H9 (cell line): ENCODE measurements at regions not wholly inside any gene's neighbourhood (a gene's known extent, or its start where the extent isn't known, plus 50 kb on each side); places are given as distances from the start of the nearest gene placed in this dataset.

Experiments
- DNase-seq: peaks from one replicate; pipeline ENCODE4 v3.0.0-alpha.2; 2017
- H2AFZ ChIP-seq: one replicate; pipeline ENCODE4 v1.6.1; 2013; ENCODE audit warnings: mild to moderate bottlenecking, low read length, control low read depth, moderate library complexity
- H2AK5ac ChIP-seq: 2 replicates; pipeline ENCODE4 v1.6.1; 2013; ENCODE audit warnings: low read length, control low read depth, mixed read lengths; ENCODE audit not compliant: insufficient read length
- H2BK120ac ChIP-seq: one replicate; pipeline ENCODE4 v1.6.1; 2013; ENCODE audit warnings: low read depth, mild to moderate bottlenecking, low read length, control low read depth, inconsistent platforms; ENCODE audit not compliant: poor library complexity, severe bottlenecking
- H2BK12ac ChIP-seq: 2 replicates; pipeline ENCODE4 v1.6.1; 2013; ENCODE audit warnings: low read length, control low read depth, mixed read lengths, low read depth; ENCODE audit not compliant: insufficient read length
- H2BK15ac ChIP-seq: 2 replicates; pipeline ENCODE4 v1.6.1; 2013; ENCODE audit warnings: low read depth, low read length, control low read depth
- H2BK20ac ChIP-seq: one replicate; pipeline ENCODE4 v1.6.1; 2013; ENCODE audit warnings: low read depth, mild to moderate bottlenecking, low read length, control low read depth, inconsistent platforms; ENCODE audit not compliant: poor library complexity, severe bottlenecking
- H2BK5ac ChIP-seq: 2 replicates; pipeline ENCODE4 v1.6.1; 2013; ENCODE audit warnings: low read length, control low read depth, mixed read lengths; ENCODE audit not compliant: insufficient read length
- H3K14ac ChIP-seq: 2 replicates; pipeline ENCODE4 v1.6.1; 2013; ENCODE audit warnings: low read length, control low read depth; ENCODE audit not compliant: insufficient read depth
- H3K18ac ChIP-seq: 2 replicates; pipeline ENCODE4 v1.6.1; 2013; ENCODE audit warnings: low read depth, mild to moderate bottlenecking, mixed read lengths, low read length, control low read depth; ENCODE audit not compliant: insufficient read length
- H3K23ac ChIP-seq: 2 replicates; pipeline ENCODE4 v1.6.1; 2013; ENCODE audit warnings: low read length, control low read depth, mixed read lengths, low read depth; ENCODE audit not compliant: insufficient read length
- H3K23me2 ChIP-seq: 2 replicates; pipeline ENCODE4 v1.6.1; 2013; ENCODE audit warnings: low read depth, mild to moderate bottlenecking, mixed read lengths, low read length, control low read depth; ENCODE audit not compliant: insufficient read length, poor library complexity, severe bottlenecking
- H3K27ac ChIP-seq: 2 replicates; pipeline ENCODE4 v1.5.1; 2013; ENCODE audit warnings: low read length, control low read depth, mixed read lengths, low read depth; ENCODE audit not compliant: insufficient read length
- H3K27me3 ChIP-seq: 2 replicates; pipeline ENCODE4 v1.6.1; 2013; ENCODE audit warnings: low read length, control low read depth, inconsistent platforms; ENCODE audit not compliant: insufficient read depth
- H3K4ac ChIP-seq: 2 replicates; pipeline ENCODE4 v1.6.1; 2013; ENCODE audit warnings: low read depth, mild to moderate bottlenecking, control low read depth, inconsistent platforms, low read length, moderate library complexity
- H3K4me1 ChIP-seq: 2 replicates; pipeline ENCODE4 v1.6.1; 2013; ENCODE audit warnings: low read length, control low read depth, inconsistent platforms; ENCODE audit not compliant: insufficient read depth
- H3K4me2 ChIP-seq: 2 replicates; pipeline ENCODE4 v1.6.1; 2013; ENCODE audit warnings: low read length, control low read depth, mixed read lengths; ENCODE audit not compliant: insufficient read length, insufficient read depth
- H3K56ac ChIP-seq: 2 replicates; pipeline ENCODE4 v1.6.1; 2013; ENCODE audit warnings: low read depth, mild to moderate bottlenecking, mixed read lengths, low read length, control low read depth; ENCODE audit not compliant: insufficient read length
- H3K79me1 ChIP-seq: 2 replicates; pipeline ENCODE4 v1.6.1; 2013; ENCODE audit warnings: low read depth, mild to moderate bottlenecking, moderate library complexity, low read length, control low read depth, inconsistent platforms; ENCODE audit not compliant: insufficient read depth, poor library complexity, severe bottlenecking
- H3K79me2 ChIP-seq: 2 replicates; pipeline ENCODE4 v1.6.1; 2013; ENCODE audit warnings: low read length, control low read depth, inconsistent platforms; ENCODE audit not compliant: insufficient read depth
- H3K9ac ChIP-seq: 2 replicates; pipeline ENCODE4 v1.6.1; 2013; ENCODE audit warnings: low read length, control low read depth, mixed read lengths; ENCODE audit not compliant: insufficient read length; ENCODE audit errors: extremely low read depth
- H3K9me3 ChIP-seq: one replicate; pipeline ENCODE4 v1.6.1; 2013; ENCODE audit warnings: low read depth, low read length, inconsistent platforms; ENCODE audit not compliant: control insufficient read depth
- H3T11ph ChIP-seq: one replicate; pipeline ENCODE4 v1.6.1; 2013; ENCODE audit warnings: mild to moderate bottlenecking, low read length, control low read depth, inconsistent platforms
- H4K20me1 ChIP-seq: one replicate; pipeline ENCODE4 v1.6.1; 2013; ENCODE audit not compliant: control insufficient read depth, insufficient read length, insufficient read depth
- H4K5ac ChIP-seq: 2 replicates; pipeline ENCODE4 v1.6.1; 2013; ENCODE audit warnings: low read depth, mild to moderate bottlenecking, mixed read lengths, low read length, control low read depth; ENCODE audit not compliant: insufficient read length
- H4K8ac ChIP-seq: replicated peaks from 2 replicates; pipeline ENCODE4 v1.6.1; 2013; ENCODE audit warnings: low read length, control low read depth, mixed read lengths, low read depth; ENCODE audit not compliant: insufficient read length
- H4K91ac ChIP-seq: 2 replicates; pipeline ENCODE4 v1.6.1; 2013; ENCODE audit warnings: low read depth, mild to moderate bottlenecking, moderate library complexity, mixed read lengths, low read length, control low read depth; ENCODE audit not compliant: insufficient read length
- H3K27ac Mint-ChIP-seq, 3 experiments: 2 replicates in 2 of 3; 3 replicates in 1 of 3; pipeline ENCODE4 v1.8.0; 2020 to 2021; ENCODE audit warnings: mixed read lengths in 3 of 3, mild to moderate bottlenecking in 1 of 3, moderate library complexity in 1 of 3
- H3K27me3 Mint-ChIP-seq: 2 replicates; pipeline ENCODE4 v1.8.0; 2021; ENCODE audit warnings: low read depth, mild to moderate bottlenecking, moderate library complexity, mixed read lengths
- H3K36me3 Mint-ChIP-seq, 3 experiments: 2 replicates in 2 of 3; 3 replicates in 1 of 3; pipeline ENCODE4 v1.8.0; 2020 to 2021; ENCODE audit warnings: low read depth in 3 of 3, mixed read lengths in 3 of 3; ENCODE audit not compliant: insufficient read depth in 1 of 3
- H3K4me1 Mint-ChIP-seq, 2 experiments: 2 replicates each; pipeline ENCODE4 v1.8.0; 2020; ENCODE audit warnings: mixed read lengths in 2 of 2
- H3K4me3 Mint-ChIP-seq, 2 experiments: 2 replicates in 1 of 2; 3 replicates in 1 of 2; pipeline ENCODE4 v1.8.0; 2020 to 2021; ENCODE audit warnings: mild to moderate bottlenecking in 2 of 2, mixed read lengths in 2 of 2, moderate library complexity in 1 of 2
- H3K9me3 Mint-ChIP-seq, 2 experiments: 2 replicates in 1 of 2; 3 replicates in 1 of 2; pipeline ENCODE4 v1.8.0; 2020; ENCODE audit warnings: mild to moderate bottlenecking in 2 of 2, mixed read lengths in 2 of 2, moderate library complexity in 1 of 2
- CTCF ChIP-seq: fragments of 200-600 bp; sonication (generic); conservative IDR thresholded peaks from 3 replicates; pipeline ENCODE4 v1.8.0; 2021; ENCODE audit warnings: antibody characterized with exemption, mild to moderate bottlenecking
- WGBS: extraction: QIAGEN DNeasy Blood & Tissue Kit; methylation state at CpG from one replicate; pipeline ENCODE4 v1.1.7; 2013; ENCODE audit warnings: missing lambda C conversion rate, low lambda C conversion rate, mixed read lengths; ENCODE audit not compliant: insufficient read length; ENCODE audit errors: extremely low coverage; 5-methylcytosine and 5-hydroxymethylcytosine counted together

DNA sequence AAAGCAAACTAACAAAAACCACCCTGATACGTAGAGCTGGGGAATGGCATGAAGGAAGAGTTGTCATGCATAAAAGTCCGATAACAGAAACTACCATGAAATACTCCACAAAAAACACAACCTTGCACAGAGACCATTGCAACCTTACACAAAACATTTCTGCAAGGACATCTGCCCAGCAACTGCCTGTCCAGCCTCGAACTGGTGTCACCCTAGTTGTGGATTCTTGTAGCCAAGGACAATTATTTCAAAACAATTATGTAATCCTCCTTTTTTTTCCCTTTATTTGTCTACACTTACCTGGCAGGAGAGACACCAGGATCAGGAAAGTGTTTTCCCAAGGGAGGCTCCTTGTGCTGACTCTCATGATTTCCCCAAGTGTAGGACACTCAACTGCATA, 232.5 kb upstream of the SYNDIG1 start:
- Mint-ChIP-seq H3K4me1 (peaks cover 4 to 6% of the 10 kb centered on the region in 2 experiments; a peak in 3 of 4 replicates), H3K27ac (no peak overlapping the region), H3K9me3 (no peaks in the 10 kb centered on the region), H3K4me3 (no peak overlapping the region), H3K36me3 (no peaks in the 10 kb centered on the region; a peak in 1 of 7 replicates), H3K27me3 (no peaks in the 10 kb centered on the region)
- no CpG with 5 or more reads among the region's 3 CpGs for WGBS
- Histone ChIP-seq H2BK15ac (no peak overlapping the region), H4K20me1 (no peaks in the 10 kb centered on the region), H3K18ac (no peak overlapping the region), H2BK20ac (no peak overlapping the region), H3K14ac (no peak overlapping the region), H3K9ac (no peak overlapping the region), H4K5ac (no peak overlapping the region), H3K79me1 (no peaks in the 10 kb centered on the region), H4K91ac (no peak overlapping the region), H3K27ac (no peak overlapping the region), H3K4me2 (no peak overlapping the region), H3K23me2 (no peaks in the 10 kb centered on the region), H3K27me3 (no peaks in the 10 kb centered on the region), H3K4ac (no peak overlapping the region), H3T11ph (no peak overlapping the region), H2BK5ac (no peak overlapping the region), H3K23ac (no peak overlapping the region), H3K9me3 (no peaks in the 10 kb centered on the region), H2AK5ac (no peak overlapping the region), H2AFZ (no peak overlapping the region), H3K4me1 (no peaks in the 10 kb centered on the region), H4K8ac (no peak overlapping the region), H2BK12ac (no peak overlapping the region), H2BK120ac (no peak overlapping the region), H3K79me2 (no peaks in the 10 kb centered on the region), H3K56ac (no peak overlapping the region)
- no peak for DNase-seq
- TF ChIP-seq CTCF = no peak
